ENCODE measurements at regions not wholly inside any gene's neighbourhood (a gene's known extent, or its start where the extent isn't known, plus 50 kb on each side); places are given as distances from the start of the nearest gene placed in this dataset.
A peak's percentile ranks its signal among the peaks of the same experiment; 100 is the strongest.

DNA sequence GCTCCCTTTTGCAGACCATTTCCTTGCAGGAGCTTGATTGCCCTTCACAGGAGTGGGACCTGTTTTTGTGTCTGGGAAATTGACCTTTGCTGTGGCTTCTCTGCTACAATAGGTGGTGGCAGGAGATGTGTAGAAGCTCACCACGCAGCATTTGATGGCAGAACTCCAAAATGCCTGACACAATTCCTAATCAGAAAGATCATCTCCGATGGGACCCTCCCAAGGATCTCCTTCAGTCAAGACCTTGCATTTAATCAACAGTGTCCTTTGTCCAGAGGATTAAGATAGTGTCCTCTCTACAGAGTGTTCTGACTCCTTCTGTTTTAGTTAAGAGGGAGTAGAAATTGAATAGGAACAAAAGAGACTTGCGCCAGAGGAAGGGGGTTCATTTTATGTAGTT is 83.6 kb upstream of the DDHD1 start:
- no peaks in the 10 kb centered on the region for H4K20me1 ChIP-seq (ENCODE audit: insufficient read depth, low read length)
- H3K4me3 ChIP-seq (ENCODE audit: low read depth in 1 of 2, low read length in 2 of 2): no peak overlapping the region
- no peaks in the 10 kb centered on the region for H3K27me3 ChIP-seq (ENCODE audit: insufficient read depth, low read length, poor library complexity)
- H3K36me3 ChIP-seq (ENCODE audit: insufficient read depth, low read length): peaks cover 42% of the 10 kb centered on the region
- DNase-seq (no peak), ATAC-seq (ENCODE audit: insufficient read depth, low read depth) (no peak)
- no peak overlapping the region for H3K4me2 ChIP-seq (ENCODE audit: insufficient read depth, low read length)
- H3K9ac ChIP-seq (ENCODE audit: low read depth, low read length): no peak overlapping the region
- peaks cover 21% of the 10 kb centered on the region for H3K9me3 ChIP-seq (ENCODE audit: insufficient read depth, low read length, severe bottlenecking)
- H3K4me1 ChIP-seq (ENCODE audit: insufficient read depth, low read length): peaks cover 11% of the 10 kb centered on the region
- H2AFZ ChIP-seq (ENCODE audit: low read depth, low read length): no peak overlapping the region
- peaks cover 91% of the 10 kb centered on the region for H3K79me2 ChIP-seq (ENCODE audit: insufficient read depth, low read length)
- no peak overlapping the region for H3K27ac ChIP-seq (ENCODE audit: low read length)
- no peak for TF ChIP-seq EZH2 (IDR thresholded peaks at IDR 0.05; ENCODE audit: borderline replicate concordance, low read depth, low read length, severe bottlenecking)
- TF ChIP-seq, protein P1, sequence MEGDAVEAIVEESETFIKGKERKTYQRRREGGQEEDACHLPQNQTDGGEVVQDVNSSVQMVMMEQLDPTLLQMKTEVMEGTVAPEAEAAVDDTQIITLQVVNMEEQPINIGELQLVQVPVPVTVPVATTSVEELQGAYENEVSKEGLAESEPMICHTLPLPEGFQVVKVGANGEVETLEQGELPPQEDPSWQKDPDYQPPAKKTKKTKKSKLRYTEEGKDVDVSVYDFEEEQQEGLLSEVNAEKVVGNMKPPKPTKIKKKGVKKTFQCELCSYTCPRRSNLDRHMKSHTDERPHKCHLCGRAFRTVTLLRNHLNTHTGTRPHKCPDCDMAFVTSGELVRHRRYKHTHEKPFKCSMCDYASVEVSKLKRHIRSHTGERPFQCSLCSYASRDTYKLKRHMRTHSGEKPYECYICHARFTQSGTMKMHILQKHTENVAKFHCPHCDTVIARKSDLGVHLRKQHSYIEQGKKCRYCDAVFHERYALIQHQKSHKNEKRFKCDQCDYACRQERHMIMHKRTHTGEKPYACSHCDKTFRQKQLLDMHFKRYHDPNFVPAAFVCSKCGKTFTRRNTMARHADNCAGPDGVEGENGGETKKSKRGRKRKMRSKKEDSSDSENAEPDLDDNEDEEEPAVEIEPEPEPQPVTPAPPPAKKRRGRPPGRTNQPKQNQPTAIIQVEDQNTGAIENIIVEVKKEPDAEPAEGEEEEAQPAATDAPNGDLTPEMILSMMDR (IDR thresholded peaks at IDR 0.05; ENCODE audit: borderline replicate concordance, extremely low read depth, low read length, poor library complexity, severe bottlenecking): no peak

DNA sequence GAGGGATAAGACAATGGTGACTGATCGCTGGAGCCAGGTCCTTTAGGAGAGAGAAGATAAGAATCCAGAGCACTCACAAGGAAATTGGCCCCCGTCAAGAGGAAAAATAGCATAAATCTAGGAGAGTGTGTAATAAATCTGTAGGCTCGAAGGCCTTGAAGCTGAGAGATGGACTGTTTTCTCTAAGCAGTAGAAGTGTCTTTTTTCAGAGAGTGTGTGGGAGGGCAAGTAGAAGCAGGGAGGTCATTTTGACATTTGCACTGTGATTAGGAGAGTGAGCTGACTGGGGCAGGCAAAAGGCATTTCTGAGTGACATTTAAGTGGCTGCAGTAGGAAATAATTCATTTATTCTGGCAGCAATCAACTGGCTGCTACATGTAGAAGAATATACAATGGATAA is 78.0 kb upstream of the DDHD1 start:
- Histone ChIP-seq H4K20me1 (ENCODE audit: insufficient read depth, low read length) (no peaks in the 10 kb centered on the region), H3K9me3 (ENCODE audit: insufficient read depth, low read length, severe bottlenecking) (peaks cover 3% of the 10 kb centered on the region), H3K27ac (ENCODE audit: low read length) (peak overlapping the region; percentile 62), H3K27me3 (ENCODE audit: insufficient read depth, low read length, poor library complexity) (no peaks in the 10 kb centered on the region), H3K79me2 (ENCODE audit: insufficient read depth, low read length) (peaks cover 85% of the 10 kb centered on the region), H2AFZ (ENCODE audit: low read depth, low read length) (no peak overlapping the region), H3K9ac (ENCODE audit: low read depth, low read length) (no peak overlapping the region), H3K4me3 (ENCODE audit: low read depth in 1 of 2, low read length in 2 of 2) (no peak overlapping the region), H3K36me3 (ENCODE audit: insufficient read depth, low read length) (peaks cover 8% of the 10 kb centered on the region), H3K4me2 (ENCODE audit: insufficient read depth, low read length) (no peak overlapping the region), H3K4me1 (ENCODE audit: insufficient read depth, low read length) (peaks cover 47% of the 10 kb centered on the region)
- DNase-seq (no peak), ATAC-seq (ENCODE audit: insufficient read depth, low read depth) (no peak)
- no peak for TF ChIP-seq EZH2 (IDR thresholded peaks at IDR 0.05; ENCODE audit: borderline replicate concordance, low read depth, low read length, severe bottlenecking)
- TF ChIP-seq, protein P1 (IDR thresholded peaks at IDR 0.05; ENCODE audit: borderline replicate concordance, extremely low read depth, low read length, poor library complexity, severe bottlenecking): no peak

DNA sequence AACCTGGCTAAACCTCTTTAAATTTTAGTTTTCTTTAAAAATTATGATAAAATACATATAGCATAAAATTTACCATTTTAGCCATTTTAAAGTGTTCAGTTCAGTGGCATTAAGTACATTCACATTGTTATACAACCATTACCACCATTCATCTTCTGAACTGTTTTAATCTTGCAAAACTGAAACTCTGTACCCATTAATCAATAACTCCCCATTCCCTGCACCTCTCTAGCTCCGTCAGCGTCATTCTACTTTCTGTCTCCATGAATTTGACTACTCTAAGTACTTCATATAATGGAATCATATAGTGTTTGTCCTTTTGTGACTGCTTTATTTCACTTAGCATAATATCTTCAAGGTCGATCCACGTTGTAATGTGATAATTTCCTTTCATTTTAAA is 75.8 kb upstream of the DDHD1 start:
- no peak overlapping the region; the same call in 1 of the 2 replicates for H3K4me2 ChIP-seq (ENCODE audit: insufficient read depth, low read length)
- H3K27me3 ChIP-seq (ENCODE audit: insufficient read depth, low read length, poor library complexity): no peaks in the 10 kb centered on the region
- H3K79me2 ChIP-seq (ENCODE audit: insufficient read depth, low read length): peaks cover 82% of the 10 kb centered on the region
- H4K20me1 ChIP-seq (ENCODE audit: insufficient read depth, low read length): no peaks in the 10 kb centered on the region
- TF ChIP-seq, protein P1 (IDR thresholded peaks at IDR 0.05; ENCODE audit: borderline replicate concordance, extremely low read depth, low read length, poor library complexity, severe bottlenecking): no peak
- no peak for TF ChIP-seq EZH2 (IDR thresholded peaks at IDR 0.05; ENCODE audit: borderline replicate concordance, low read depth, low read length, severe bottlenecking)
- H3K9ac ChIP-seq (ENCODE audit: low read depth, low read length): no peak overlapping the region
- H3K9me3 ChIP-seq (ENCODE audit: insufficient read depth, low read length, severe bottlenecking): peaks cover 20% of the 10 kb centered on the region
- H3K27ac ChIP-seq (ENCODE audit: low read length): peak overlapping the region; percentile 61
- peaks cover 21% of the 10 kb centered on the region for H3K36me3 ChIP-seq (ENCODE audit: insufficient read depth, low read length)
- no peak overlapping the region; a peak in 1 of 4 replicates for H3K4me3 ChIP-seq (ENCODE audit: low read depth in 1 of 2, low read length in 2 of 2)
- peaks cover 61% of the 10 kb centered on the region for H3K4me1 ChIP-seq (ENCODE audit: insufficient read depth, low read length)
- DNase-seq (no peak), ATAC-seq (ENCODE audit: insufficient read depth, low read depth) (no peak)
- no peak overlapping the region for H2AFZ ChIP-seq (ENCODE audit: low read depth, low read length)

All from DND-41 (cell line).